ENCODE measurements at regions not wholly inside any gene's neighbourhood (a gene's known extent, or its start where the extent isn't known, plus 50 kb on each side); places are given as distances from the start of the nearest gene placed in this dataset.

GRCh38 chr3:154979331-154979730 lies 100.8 kb upstream of the MME start:
- no peak for TF ChIP-seq POLR2A (IDR thresholded peaks at IDR 0.05)
- TF ChIP-seq CTCF (IDR thresholded peaks at IDR 0.05), result no peak

Data from testis (tissue), 2 donors.